ENCODE measurements at regions not wholly inside any gene's neighbourhood (a gene's known extent, or its start where the extent isn't known, plus 50 kb on each side); places are given as distances from the start of the nearest gene placed in this dataset.
"Not testable (repeated sequence)": the region's sequence is repeated elsewhere in the genome, so short reads cannot be mapped to it uniquely, and the experiment has no call there.

- Mint-ChIP-seq H3K27ac (no peak overlapping the region), H3K4me1 (no peaks in the 10 kb centered on the region), H3K9me3 (peaks cover 0 to 8% (median 0%) of the 10 kb centered on the region in 3 donors), H3K4me3 (no peak overlapping the region), H3K27me3 (peaks cover 0 to 8% of the 10 kb centered on the region in 2 donors), H3K36me3 (no peaks in the 10 kb centered on the region)
- no peaks in the 10 kb centered on the region for H3K4me1 ChIP-seq (ENCODE audit: control insufficient read depth in 1 of 2, extremely low read depth in 1 of 2, insufficient read depth in 2 of 2, low read length in 2 of 2)
- ChIA-PET CTCF (no interaction called here), POLR2A (no interaction called here)
- H3K27me3 ChIP-seq (replicated peaks in 1 of 2; ENCODE audit: control insufficient read depth in 2 of 2, extremely low read depth in 1 of 2, insufficient read depth in 2 of 2, low read length in 1 of 2), result no peaks in the 10 kb centered on the region
- no peak for DNase-seq
- no peaks in the 10 kb centered on the region for H3K9me3 ChIP-seq
- no peak overlapping the region for H3K27ac ChIP-seq (ENCODE audit: low read length)
- ATAC-seq (replicated peaks in 1 of 4), result no peak
- no peaks in the 10 kb centered on the region for H3K36me3 ChIP-seq (ENCODE audit: control insufficient read depth in 2 of 2, extremely low read depth in 1 of 2, insufficient read depth in 1 of 2, low read length in 1 of 2)
- no peak overlapping the region for H3K4me3 ChIP-seq (ENCODE audit: control insufficient read depth in 1 of 2, extremely low read depth in 1 of 2, low read length in 1 of 2)
- no CpG with 5 or more reads among the region's 1 CpG for WGBS (ENCODE audit: insufficient coverage)
Measured at GRCh38 chr15:54803987-54804386, 392.8 kb downstream of the RSL24D1 start.

GRCh38 chr15:54803134-54803808 lies 393.5 kb downstream of the RSL24D1 start:
- Histone ChIP-seq H3K4me1 (ENCODE audit: control insufficient read depth in 1 of 2, extremely low read depth in 1 of 2, insufficient read depth in 2 of 2, low read length in 2 of 2) (no peaks in the 10 kb centered on the region), H3K27ac (ENCODE audit: low read length) (no peak overlapping the region), H3K27me3 (replicated peaks in 1 of 2; ENCODE audit: control insufficient read depth in 2 of 2, extremely low read depth in 1 of 2, insufficient read depth in 2 of 2, low read length in 1 of 2) (no peaks in the 10 kb centered on the region), H3K4me3 (ENCODE audit: control insufficient read depth in 1 of 2, extremely low read depth in 1 of 2, low read length in 1 of 2) (no peak overlapping the region), H3K9me3 (no peaks in the 10 kb centered on the region), H3K36me3 (ENCODE audit: control insufficient read depth in 2 of 2, extremely low read depth in 1 of 2, insufficient read depth in 1 of 2, low read length in 1 of 2) (no peaks in the 10 kb centered on the region)
- POLR2A ChIA-PET, result no interaction called here
- CTCF ChIA-PET, result no interaction called here
- Mint-ChIP-seq H3K4me3 (no peak overlapping the region), H3K27me3 (peaks cover 0 to 10% of the 10 kb centered on the region in 2 donors), H3K36me3 (no peaks in the 10 kb centered on the region), H3K4me1 (no peaks in the 10 kb centered on the region), H3K9me3 (peaks cover 0 to 8% (median 0%) of the 10 kb centered on the region in 3 donors), H3K27ac (no peak overlapping the region)
- ATAC-seq (replicated peaks in 1 of 4) (no peak), DNase-seq (no peak)
- 0% methylated on average over 1 of the region's 4 CpGs for WGBS (ENCODE audit: insufficient coverage)

GRCh38 chr15:54792526-54792925 lies 404.2 kb downstream of the RSL24D1 start:
- Histone ChIP-seq H3K4me1 (ENCODE audit: control insufficient read depth in 1 of 2, extremely low read depth in 1 of 2, insufficient read depth in 2 of 2, low read length in 2 of 2) (no peaks in the 10 kb centered on the region), H3K4me3 (ENCODE audit: control insufficient read depth in 1 of 2, extremely low read depth in 1 of 2, low read length in 1 of 2) (no peak overlapping the region), H3K27me3 (replicated peaks in 1 of 2; ENCODE audit: control insufficient read depth in 2 of 2, extremely low read depth in 1 of 2, insufficient read depth in 2 of 2, low read length in 1 of 2) (no peaks in the 10 kb centered on the region), H3K27ac (ENCODE audit: low read length) (no peak overlapping the region), H3K9me3 (no peaks in the 10 kb centered on the region), H3K36me3 (ENCODE audit: control insufficient read depth in 2 of 2, extremely low read depth in 1 of 2, insufficient read depth in 1 of 2, low read length in 1 of 2) (no peaks in the 10 kb centered on the region)
- no peak overlapping the region for H3K27ac Mint-ChIP-seq
- CTCF ChIA-PET, result no interaction called here
- no peaks in the 10 kb centered on the region for H3K27me3 Mint-ChIP-seq
- POLR2A ChIA-PET, result no interaction called here
- ATAC-seq (replicated peaks in 1 of 4), result no peak
- H3K36me3 Mint-ChIP-seq, result no peaks in the 10 kb centered on the region
- H3K9me3 Mint-ChIP-seq, result peaks cover 0 to 3% (median 2%) of the 10 kb centered on the region in 3 donors
- DNase-seq, result no peak
- H3K4me1 Mint-ChIP-seq, result no peaks in the 10 kb centered on the region
- 100% methylated on average over 1 of the region's 1 CpG for WGBS (ENCODE audit: insufficient coverage)
- H3K4me3 Mint-ChIP-seq, result no peak overlapping the region

GRCh38 chr15:54790693-54791092 lies 406.0 kb downstream of the RSL24D1 start:
- ATAC-seq (replicated peaks in 1 of 4) (no peak), DNase-seq (no peak)
- H3K27ac ChIP-seq (ENCODE audit: low read length), result no peak overlapping the region
- H3K27me3 Mint-ChIP-seq, result no peaks in the 10 kb centered on the region
- no peaks in the 10 kb centered on the region for H3K27me3 ChIP-seq (replicated peaks in 1 of 2; ENCODE audit: control insufficient read depth in 2 of 2, extremely low read depth in 1 of 2, insufficient read depth in 2 of 2, low read length in 1 of 2)
- H3K36me3 ChIP-seq (ENCODE audit: control insufficient read depth in 2 of 2, extremely low read depth in 1 of 2, insufficient read depth in 1 of 2, low read length in 1 of 2), result no peaks in the 10 kb centered on the region
- no peaks in the 10 kb centered on the region for H3K9me3 ChIP-seq
- no peaks in the 10 kb centered on the region for H3K4me1 ChIP-seq (ENCODE audit: control insufficient read depth in 1 of 2, extremely low read depth in 1 of 2, insufficient read depth in 2 of 2, low read length in 2 of 2)
- no peaks in the 10 kb centered on the region for H3K4me1 Mint-ChIP-seq
- no peaks in the 10 kb centered on the region for H3K36me3 Mint-ChIP-seq
- H3K27ac Mint-ChIP-seq, result no peak overlapping the region
- H3K4me3 Mint-ChIP-seq, result no peak overlapping the region
- WGBS (ENCODE audit: insufficient coverage), result no CpG with 5 or more reads among the region's 1 CpG
- H3K9me3 Mint-ChIP-seq, result peaks cover 2 to 9% (median 8%) of the 10 kb centered on the region in 3 donors
- ChIA-PET POLR2A (no interaction called here), CTCF (no interaction called here)
- H3K4me3 ChIP-seq (ENCODE audit: control insufficient read depth in 1 of 2, extremely low read depth in 1 of 2, low read length in 1 of 2), result no peak overlapping the region

- H3K27ac Mint-ChIP-seq, result no peak overlapping the region
- Histone ChIP-seq H3K27me3 (replicated peaks in 1 of 2; ENCODE audit: control insufficient read depth in 2 of 2, extremely low read depth in 1 of 2, insufficient read depth in 2 of 2, low read length in 1 of 2) (no peaks in the 10 kb centered on the region), H3K4me1 (ENCODE audit: control insufficient read depth in 1 of 2, extremely low read depth in 1 of 2, insufficient read depth in 2 of 2, low read length in 2 of 2) (no peaks in the 10 kb centered on the region), H3K27ac (ENCODE audit: low read length) (no peak overlapping the region), H3K9me3 (no peaks in the 10 kb centered on the region), H3K4me3 (ENCODE audit: control insufficient read depth in 1 of 2, extremely low read depth in 1 of 2, low read length in 1 of 2) (no peak overlapping the region), H3K36me3 (ENCODE audit: control insufficient read depth in 2 of 2, extremely low read depth in 1 of 2, insufficient read depth in 1 of 2, low read length in 1 of 2) (no peaks in the 10 kb centered on the region)
- CTCF ChIA-PET, result no interaction called here
- WGBS (ENCODE audit: insufficient coverage), result no CpG with 5 or more reads among the region's 2 CpGs
- no peaks in the 10 kb centered on the region for H3K36me3 Mint-ChIP-seq
- POLR2A ChIA-PET, result no interaction called here
- no peaks in the 10 kb centered on the region for H3K27me3 Mint-ChIP-seq
- H3K4me3 Mint-ChIP-seq, result no peak overlapping the region
- DNase-seq (no peak), ATAC-seq (replicated peaks in 1 of 4) (no peak)
- H3K9me3 Mint-ChIP-seq, result peaks cover 2 to 15% (median 10%) of the 10 kb centered on the region in 3 donors
- no peaks in the 10 kb centered on the region for H3K4me1 Mint-ChIP-seq
Measured at GRCh38 chr15:54789376-54789775, 407.4 kb downstream of the RSL24D1 start.

- WGBS (ENCODE audit: insufficient coverage), result 97% methylated on average over 11 of the region's 26 CpGs
- POLR2A ChIA-PET, result not testable (repeated sequence)
Measured at GRCh38 chr15:54781220-54781619, 415.5 kb downstream of the RSL24D1 start.

GRCh38 chr15:54779271-54779670 lies 417.5 kb downstream of the RSL24D1 start:
- Mint-ChIP-seq H3K27me3 (peaks cover 0 to 4% of the 10 kb centered on the region in 2 donors), H3K36me3 (no peaks in the 10 kb centered on the region), H3K4me1 (no peaks in the 10 kb centered on the region), H3K27ac (no peak overlapping the region), H3K9me3 (peaks cover 0 to 15% (median 5%) of the 10 kb centered on the region in 3 donors), H3K4me3 (no peak overlapping the region)
- no peak for ATAC-seq (replicated peaks in 1 of 4)
- Histone ChIP-seq H3K36me3 (ENCODE audit: control insufficient read depth in 2 of 2, extremely low read depth in 1 of 2, insufficient read depth in 1 of 2, low read length in 1 of 2) (no peaks in the 10 kb centered on the region), H3K27ac (ENCODE audit: low read length) (no peak overlapping the region), H3K27me3 (replicated peaks in 1 of 2; ENCODE audit: control insufficient read depth in 2 of 2, extremely low read depth in 1 of 2, insufficient read depth in 2 of 2, low read length in 1 of 2) (no peaks in the 10 kb centered on the region), H3K4me1 (ENCODE audit: control insufficient read depth in 1 of 2, extremely low read depth in 1 of 2, insufficient read depth in 2 of 2, low read length in 2 of 2) (no peaks in the 10 kb centered on the region), H3K4me3 (ENCODE audit: control insufficient read depth in 1 of 2, extremely low read depth in 1 of 2, low read length in 1 of 2) (no peak overlapping the region), H3K9me3 (no peaks in the 10 kb centered on the region)
- WGBS (ENCODE audit: insufficient coverage), result no CpG with 5 or more reads among the region's 1 CpG
- ChIA-PET POLR2A (no interaction called here), CTCF (no interaction called here)
- no peak for DNase-seq

More at GRCh38 chr15:54781220-54781619, 415.5 kb downstream of the RSL24D1 start:
- H3K36me3 ChIP-seq (ENCODE audit: control insufficient read depth in 2 of 2, extremely low read depth in 1 of 2, insufficient read depth in 1 of 2, low read length in 1 of 2); H3K27me3 Mint-ChIP-seq; H3K4me3 Mint-ChIP-seq; H3K27me3 ChIP-seq (replicated peaks in 1 of 2; ENCODE audit: control insufficient read depth in 2 of 2, extremely low read depth in 1 of 2, insufficient read depth in 2 of 2, low read length in 1 of 2); ATAC-seq (replicated peaks in 1 of 4); CTCF ChIA-PET; H3K27ac Mint-ChIP-seq; H3K36me3 Mint-ChIP-seq; H3K27ac ChIP-seq (ENCODE audit: low read length); H3K4me1 Mint-ChIP-seq; H3K4me3 ChIP-seq (ENCODE audit: control insufficient read depth in 1 of 2, extremely low read depth in 1 of 2, low read length in 1 of 2); H3K9me3 ChIP-seq; DNase-seq; H3K4me1 ChIP-seq (ENCODE audit: control insufficient read depth in 1 of 2, extremely low read depth in 1 of 2, insufficient read depth in 2 of 2, low read length in 2 of 2): not testable (repeated sequence)
- H3K9me3 Mint-ChIP-seq, result peaks cover 0 to 20% (median 17%) of the 10 kb centered on the region in 3 donors

Measured in T-cell (primary cell).